ENCODE measurements at regions not wholly inside any gene's neighbourhood (a gene's known extent, or its start where the extent isn't known, plus 50 kb on each side); places are given as distances from the start of the nearest gene placed in this dataset.

- Histone ChIP-seq H3K4me3 (no peak overlapping the region), H3K27ac (no peak overlapping the region), H3K27me3 (no peaks in the 10 kb centered on the region), H3K9me3 (no peaks in the 10 kb centered on the region), H3K36me3 (no peaks in the 10 kb centered on the region), H3K4me1 (peaks cover 0 to 6% (median 0%) of the 10 kb centered on the region in 4 donors)
- TF ChIP-seq CTCF (IDR thresholded peaks at IDR 0.05) (no peak), POLR2A (IDR thresholded peaks at IDR 0.05) (no peak)
- intact Hi-C loops (cut with DNase I): no loop called here
- no peak for DNase-seq
- WGBS (ENCODE audit: insufficient coverage, low coverage, low lambda C conversion rate, missing lambda C conversion rate): 19% methylated on average over 1 of the region's 1 CpG
- no peak for ATAC-seq
Observed at GRCh38 chr13:57569986-57570385, 61.6 kb upstream of the PCDH17 start.

All from right lobe of liver (tissue), 6 donors.